Astrocyte (in vitro differentiated cells and primary cell): ENCODE measurements at regions not wholly inside any gene's neighbourhood (a gene's known extent, or its start where the extent isn't known, plus 50 kb on each side); places are given as distances from the start of the nearest gene placed in this dataset.

Source experiments
- EZH2 ChIP-seq: IDR thresholded peaks from 2 replicates; pipeline ENCODE4 v1.6.1; 2012; ENCODE audit warnings: mild to moderate bottlenecking, low read length, inconsistent platforms; ENCODE audit not compliant: insufficient read depth
- TF ChIP-seq, protein P1 (sequence below): IDR thresholded peaks from 2 replicates; pipeline ENCODE4 v1.5.1; 2011; ENCODE audit warnings: low read depth, mild to moderate bottlenecking, inconsistent platforms, low read length, moderate library complexity; ENCODE audit not compliant: insufficient read depth

DNA sequence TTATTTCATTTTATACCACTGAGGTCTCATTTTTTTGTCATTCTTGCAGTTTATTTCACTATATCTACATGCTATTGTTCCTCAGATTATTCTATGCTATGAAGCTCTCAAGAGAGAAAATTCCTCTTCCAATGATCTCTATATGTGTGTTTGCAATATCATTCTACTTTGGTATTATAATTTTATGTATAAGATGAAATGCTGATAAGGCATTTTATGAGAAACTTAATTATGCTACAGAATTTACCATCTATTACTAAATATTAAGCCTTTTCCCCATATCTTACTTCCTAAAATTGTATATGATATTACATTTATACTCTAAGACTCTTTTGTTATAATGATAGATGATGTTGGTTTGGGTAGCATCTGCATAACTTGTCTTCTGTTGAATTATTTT, 765.5 kb downstream of the KCNJ2 start:
- TF ChIP-seq, protein P1, sequence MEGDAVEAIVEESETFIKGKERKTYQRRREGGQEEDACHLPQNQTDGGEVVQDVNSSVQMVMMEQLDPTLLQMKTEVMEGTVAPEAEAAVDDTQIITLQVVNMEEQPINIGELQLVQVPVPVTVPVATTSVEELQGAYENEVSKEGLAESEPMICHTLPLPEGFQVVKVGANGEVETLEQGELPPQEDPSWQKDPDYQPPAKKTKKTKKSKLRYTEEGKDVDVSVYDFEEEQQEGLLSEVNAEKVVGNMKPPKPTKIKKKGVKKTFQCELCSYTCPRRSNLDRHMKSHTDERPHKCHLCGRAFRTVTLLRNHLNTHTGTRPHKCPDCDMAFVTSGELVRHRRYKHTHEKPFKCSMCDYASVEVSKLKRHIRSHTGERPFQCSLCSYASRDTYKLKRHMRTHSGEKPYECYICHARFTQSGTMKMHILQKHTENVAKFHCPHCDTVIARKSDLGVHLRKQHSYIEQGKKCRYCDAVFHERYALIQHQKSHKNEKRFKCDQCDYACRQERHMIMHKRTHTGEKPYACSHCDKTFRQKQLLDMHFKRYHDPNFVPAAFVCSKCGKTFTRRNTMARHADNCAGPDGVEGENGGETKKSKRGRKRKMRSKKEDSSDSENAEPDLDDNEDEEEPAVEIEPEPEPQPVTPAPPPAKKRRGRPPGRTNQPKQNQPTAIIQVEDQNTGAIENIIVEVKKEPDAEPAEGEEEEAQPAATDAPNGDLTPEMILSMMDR, result no peak
- TF ChIP-seq EZH2, result no peak
